Body of pancreas (tissue), 4 donors: ENCODE measurements at regions not wholly inside any gene's neighbourhood (a gene's known extent, or its start where the extent isn't known, plus 50 kb on each side); places are given as distances from the start of the nearest gene placed in this dataset.

Experiments used
- ATAC-seq: fragments of 150-250 bp; one replicate; pipeline ENCODE4 v1.9.1; 2016
- DNase-seq, 4 donors: peaks; one replicate each; pipeline ENCODE4 v3.0.0-alpha.2; 2019
- H3K27ac ChIP-seq, 4 donors: fragments of 200-600 bp; sonication (generic); 1 replicate in 3 of 4; 2 replicates in 1 of 4; pipeline versions ENCODE4 v1.5.1 to v1.6.1; 2016 to 2019; ENCODE audit warnings: mild to moderate bottlenecking in 1 of 4, mixed read lengths in 1 of 4, moderate library complexity in 1 of 4
- H3K27me3 ChIP-seq, 2 donors: fragments of 200-600 bp; sonication (generic); one replicate each; pipeline ENCODE4 v1.6.0; 2016; ENCODE audit warnings: mild to moderate bottlenecking in 1 of 2
- H3K36me3 ChIP-seq, 2 donors: fragments of 200-600 bp; sonication (generic); replicated peaks in 1 of 2; 2 replicates each; pipeline ENCODE4 v1.5.1; 2016; ENCODE audit warnings: low read depth in 2 of 2; ENCODE audit not compliant: insufficient read depth in 1 of 2
- H3K4me1 ChIP-seq: fragments of 200-600 bp; sonication (generic); one replicate; pipeline ENCODE4 v1.6.0; 2016
- H3K4me3 ChIP-seq, 2 donors: fragments of 200-600 bp; sonication (generic); 1 replicate in 1 of 2; 2 replicates in 1 of 2; pipeline ENCODE4 v1.5.1; 2016 to 2019
- H3K9me3 ChIP-seq, 3 donors: fragments of 200-600 bp; sonication (generic); 1 replicate in 2 of 3; 2 replicates in 1 of 3; pipeline ENCODE4 v1.5.1; 2016
- POLR2A ChIP-seq, 3 donors: fragments of 450-650 bp; IDR thresholded peaks; one replicate each; pipeline ENCODE4 v1.6.1; 2016; ENCODE audit warnings: antibody characterized with exemption in 3 of 3, mild to moderate bottlenecking in 2 of 3
- WGBS, 2 donors: methylation state at CpG; one replicate each; pipeline ENCODE4 v1.1.5; 2017; 5-methylcytosine and 5-hydroxymethylcytosine counted together
- intact Hi-C: fragments of 100-400 bp; cut with DNase I; formaldehyde crosslinking; loops from one replicate; pipeline ENCODE4 v1.15.1; 2023
- TF ChIP-seq, protein P1 (sequence below), 7 experiments: fragments of 450-650 bp in 4 of 7; fragments of 200-600 bp in 3 of 7; sonication (generic) in 3 of 7; IDR thresholded peaks; one replicate each; pipeline ENCODE4 v1.5.1; 2016 to 2019; ENCODE audit warnings: antibody characterized with exemption in 7 of 7

DNA sequence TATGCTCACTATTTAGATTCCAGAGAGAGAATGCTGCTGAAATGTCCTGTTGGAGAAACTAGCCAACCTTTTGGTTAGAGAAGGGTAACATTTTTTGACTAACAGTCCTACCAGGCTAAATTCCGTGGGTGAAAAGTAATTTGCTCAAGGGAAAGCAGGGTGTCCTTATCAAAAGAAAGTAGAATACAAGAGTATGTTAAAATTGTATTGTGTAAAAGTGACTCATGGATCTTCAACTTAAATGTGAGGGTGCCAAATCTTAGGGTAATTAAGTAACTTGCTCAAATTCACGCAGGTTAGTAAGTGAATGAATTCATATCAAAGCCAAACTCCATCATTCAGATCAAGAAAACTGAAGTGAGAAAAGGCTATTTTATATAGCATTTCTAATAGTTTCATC is 81.7 kb downstream of the PCDH7 start:
- intact Hi-C loops: no loop called here
- no peak for DNase-seq
- ATAC-seq: no peak
- Histone ChIP-seq H3K9me3 (no peaks in the 10 kb centered on the region), H3K4me3 (no peak overlapping the region), H3K27me3 (no peaks in the 10 kb centered on the region), H3K36me3 (no peaks in the 10 kb centered on the region), H3K27ac (no peak overlapping the region), H3K4me1 (no peaks in the 10 kb centered on the region)
- no peak for TF ChIP-seq POLR2A (IDR thresholded peaks at IDR 0.05)
- TF ChIP-seq, protein P1, sequence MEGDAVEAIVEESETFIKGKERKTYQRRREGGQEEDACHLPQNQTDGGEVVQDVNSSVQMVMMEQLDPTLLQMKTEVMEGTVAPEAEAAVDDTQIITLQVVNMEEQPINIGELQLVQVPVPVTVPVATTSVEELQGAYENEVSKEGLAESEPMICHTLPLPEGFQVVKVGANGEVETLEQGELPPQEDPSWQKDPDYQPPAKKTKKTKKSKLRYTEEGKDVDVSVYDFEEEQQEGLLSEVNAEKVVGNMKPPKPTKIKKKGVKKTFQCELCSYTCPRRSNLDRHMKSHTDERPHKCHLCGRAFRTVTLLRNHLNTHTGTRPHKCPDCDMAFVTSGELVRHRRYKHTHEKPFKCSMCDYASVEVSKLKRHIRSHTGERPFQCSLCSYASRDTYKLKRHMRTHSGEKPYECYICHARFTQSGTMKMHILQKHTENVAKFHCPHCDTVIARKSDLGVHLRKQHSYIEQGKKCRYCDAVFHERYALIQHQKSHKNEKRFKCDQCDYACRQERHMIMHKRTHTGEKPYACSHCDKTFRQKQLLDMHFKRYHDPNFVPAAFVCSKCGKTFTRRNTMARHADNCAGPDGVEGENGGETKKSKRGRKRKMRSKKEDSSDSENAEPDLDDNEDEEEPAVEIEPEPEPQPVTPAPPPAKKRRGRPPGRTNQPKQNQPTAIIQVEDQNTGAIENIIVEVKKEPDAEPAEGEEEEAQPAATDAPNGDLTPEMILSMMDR (IDR thresholded peaks at IDR 0.05): no peak
- WGBS, 2 donors: 55 to 60% methylated on average over 2 of the region's 2 CpGs

DNA sequence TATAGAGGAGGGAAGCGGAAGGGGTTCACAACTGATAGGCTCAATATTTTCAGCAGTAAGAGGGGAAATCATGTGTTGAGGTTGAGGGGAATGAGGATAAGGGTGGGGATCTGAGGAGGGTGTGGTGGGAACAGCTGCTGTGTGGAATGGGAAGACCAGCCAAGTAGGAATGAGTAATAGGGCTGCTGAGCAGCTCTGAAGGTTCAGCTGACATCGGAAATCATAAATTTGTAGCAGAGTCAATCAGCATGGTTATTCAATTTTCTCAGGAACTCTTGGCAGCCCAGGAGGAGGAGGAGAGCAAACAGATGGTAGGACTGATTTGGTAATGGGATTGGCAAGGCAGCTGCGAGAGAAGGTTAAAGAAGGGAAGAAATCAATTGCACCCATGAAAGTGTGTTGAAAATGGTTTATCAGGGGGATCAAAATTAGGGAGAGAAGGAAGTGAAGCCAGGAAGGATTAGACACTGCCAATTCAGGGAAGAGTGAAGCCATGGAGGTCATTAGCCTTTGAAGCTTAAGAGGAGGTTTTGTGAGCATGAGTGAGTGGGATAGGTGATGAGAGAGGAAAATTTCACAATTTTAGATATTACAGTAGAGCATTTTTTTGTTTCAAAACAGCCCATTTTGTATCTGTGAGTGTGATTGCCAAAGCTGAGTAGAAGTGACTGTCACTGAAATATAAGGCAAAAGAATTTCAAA is 82.6 kb downstream of the PCDH7 start:
- Histone ChIP-seq H3K4me3 (no peak overlapping the region), H3K4me1 (no peaks in the 10 kb centered on the region), H3K27ac (no peak overlapping the region), H3K27me3 (no peaks in the 10 kb centered on the region), H3K36me3 (no peaks in the 10 kb centered on the region), H3K9me3 (no peaks in the 10 kb centered on the region)
- no peak for DNase-seq
- 60 to 65% methylated on average over 3 of the region's 3 CpGs for WGBS, 2 donors
- intact Hi-C loops: no loop called here
- TF ChIP-seq, protein P1 (IDR thresholded peaks at IDR 0.05): no peak
- TF ChIP-seq POLR2A (IDR thresholded peaks at IDR 0.05): no peak
- no peak for ATAC-seq

DNA sequence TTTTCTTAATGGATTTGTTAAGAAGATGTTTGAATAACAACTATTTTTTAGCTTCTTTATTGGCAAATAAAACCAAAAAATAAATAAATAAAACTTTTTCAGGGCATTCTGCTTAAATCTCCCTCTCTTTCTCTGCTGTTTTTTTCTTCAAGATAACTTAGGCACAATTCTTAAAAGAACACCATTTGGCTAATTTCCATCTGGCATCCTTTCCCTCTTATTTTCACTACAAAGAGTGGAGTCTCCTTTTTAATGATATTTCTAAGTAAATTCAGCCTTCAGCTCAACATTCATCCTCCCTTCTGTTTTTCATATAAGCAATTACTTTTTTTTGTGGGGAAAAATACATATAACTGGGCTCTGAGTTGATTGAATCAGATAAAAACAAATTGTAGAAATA is 88.1 kb downstream of the PCDH7 start:
- Histone ChIP-seq H3K4me1 (no peaks in the 10 kb centered on the region), H3K27ac (no peak overlapping the region), H3K27me3 (no peaks in the 10 kb centered on the region), H3K4me3 (no peak overlapping the region), H3K36me3 (no peaks in the 10 kb centered on the region), H3K9me3 (no peaks in the 10 kb centered on the region)
- ATAC-seq (no peak), DNase-seq (no peak)
- no peak for TF ChIP-seq POLR2A (IDR thresholded peaks at IDR 0.05)
- TF ChIP-seq, protein P1 (IDR thresholded peaks at IDR 0.05): no peak
- intact Hi-C loops: no loop called here

DNA sequence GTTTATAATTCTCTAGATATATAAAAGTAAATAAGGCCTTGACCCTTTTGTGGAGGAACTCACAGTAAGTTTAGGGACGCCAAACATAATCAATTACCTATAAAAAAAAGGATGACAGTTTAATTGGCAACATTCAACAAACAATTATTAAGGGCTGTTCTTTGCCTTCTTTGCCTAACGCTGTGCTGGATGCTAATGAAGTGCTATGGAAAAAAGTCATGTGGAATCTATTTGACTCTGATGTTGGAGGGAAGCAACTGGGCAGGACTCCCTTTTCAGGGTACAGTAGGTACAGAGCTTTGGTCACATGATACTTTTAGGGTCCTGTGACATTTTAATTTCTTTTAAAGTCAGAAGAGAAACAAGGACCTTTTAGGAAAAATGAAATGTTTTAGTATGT is 91.1 kb downstream of the PCDH7 start:
- no peaks in the 10 kb centered on the region for H3K9me3 ChIP-seq
- no peak overlapping the region for H3K4me3 ChIP-seq
- ATAC-seq: no peak
- no peak for DNase-seq
- H3K27ac ChIP-seq: no peak overlapping the region
- TF ChIP-seq, protein P1 (IDR thresholded peaks at IDR 0.05): no peak
- TF ChIP-seq POLR2A (IDR thresholded peaks at IDR 0.05): no peak
- intact Hi-C loops: no loop called here
- no peaks in the 10 kb centered on the region for H3K36me3 ChIP-seq
- 36 to 37% methylated on average over 2 of the region's 2 CpGs for WGBS, 2 donors
- no peaks in the 10 kb centered on the region for H3K4me1 ChIP-seq
- H3K27me3 ChIP-seq: no peaks in the 10 kb centered on the region

DNA sequence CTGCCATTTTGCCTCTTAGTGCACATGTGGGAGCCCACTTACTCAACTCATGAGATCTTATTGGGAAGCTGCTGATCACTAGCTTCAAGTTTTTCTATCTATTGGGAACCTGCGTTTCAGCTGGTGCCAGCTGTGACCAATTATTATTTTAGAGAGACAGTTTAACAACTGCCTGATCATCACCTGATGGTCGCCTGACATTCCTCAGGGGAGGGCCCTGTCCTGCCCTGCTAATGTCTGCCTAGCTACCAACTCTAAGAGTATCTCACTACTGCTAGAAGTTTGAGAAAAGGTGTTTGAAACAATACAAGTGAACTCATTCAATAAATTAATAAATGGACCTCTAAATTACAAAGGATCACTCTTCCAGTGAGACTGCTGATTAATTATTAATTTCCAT is 95.5 kb downstream of the PCDH7 start:
- Histone ChIP-seq H3K27ac (no peak overlapping the region), H3K36me3 (no peaks in the 10 kb centered on the region), H3K27me3 (no peaks in the 10 kb centered on the region), H3K4me3 (no peak overlapping the region), H3K9me3 (no peaks in the 10 kb centered on the region), H3K4me1 (no peaks in the 10 kb centered on the region)
- no peak for ATAC-seq
- TF ChIP-seq, protein P1 (IDR thresholded peaks at IDR 0.05): no peak
- TF ChIP-seq POLR2A (IDR thresholded peaks at IDR 0.05): no peak
- intact Hi-C loops: no loop called here
- WGBS, 2 donors: 49 to 52% methylated on average over 2 of the region's 2 CpGs
- DNase-seq: no peak
